OCI-LY1 (cell line): ENCODE measurements at regions not wholly inside any gene's neighbourhood (a gene's known extent, or its start where the extent isn't known, plus 50 kb on each side); places are given as distances from the start of the nearest gene placed in this dataset.

ENCODE experiments used
- EZH2 ChIP-seq: fragments of 200-600 bp; sonication (generic), shearing (Covaris generic); IDR thresholded peaks from 2 replicates; pipeline ENCODE4 v1.8.0; 2017; ENCODE audit warnings: borderline replicate concordance, mixed run types, mild to moderate bottlenecking, antibody characterized with exemption, low read length, moderate library complexity, mixed read lengths
- TF ChIP-seq, protein P1 (sequence below): fragments of 200-600 bp; sonication (generic), shearing (Covaris generic); IDR thresholded peaks from 2 replicates; pipeline ENCODE4 v1.5.1; 2017; ENCODE audit warnings: mild to moderate bottlenecking, antibody characterized with exemption, low read length, moderate library complexity, mixed read lengths

DNA sequence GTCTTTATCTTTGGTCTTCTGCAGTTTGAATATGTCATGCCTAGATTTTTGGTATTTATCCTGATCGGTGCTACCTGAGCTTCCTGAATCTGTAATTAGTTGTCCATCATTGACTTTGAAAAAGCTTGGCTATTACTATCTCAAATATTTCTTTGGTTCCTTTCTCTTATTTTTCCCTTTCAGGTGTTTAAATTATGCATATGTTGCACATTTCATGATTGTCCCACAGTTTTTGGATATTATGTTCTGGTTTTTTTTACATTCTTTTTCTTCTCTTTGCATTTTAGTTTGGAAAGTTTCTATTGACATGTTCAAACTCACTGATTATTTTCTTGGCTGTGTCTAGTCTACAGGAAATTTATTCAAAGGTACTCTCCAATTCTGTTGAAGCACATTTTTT, 840.3 kb upstream of the LRRC4C start:
- TF ChIP-seq, protein P1, sequence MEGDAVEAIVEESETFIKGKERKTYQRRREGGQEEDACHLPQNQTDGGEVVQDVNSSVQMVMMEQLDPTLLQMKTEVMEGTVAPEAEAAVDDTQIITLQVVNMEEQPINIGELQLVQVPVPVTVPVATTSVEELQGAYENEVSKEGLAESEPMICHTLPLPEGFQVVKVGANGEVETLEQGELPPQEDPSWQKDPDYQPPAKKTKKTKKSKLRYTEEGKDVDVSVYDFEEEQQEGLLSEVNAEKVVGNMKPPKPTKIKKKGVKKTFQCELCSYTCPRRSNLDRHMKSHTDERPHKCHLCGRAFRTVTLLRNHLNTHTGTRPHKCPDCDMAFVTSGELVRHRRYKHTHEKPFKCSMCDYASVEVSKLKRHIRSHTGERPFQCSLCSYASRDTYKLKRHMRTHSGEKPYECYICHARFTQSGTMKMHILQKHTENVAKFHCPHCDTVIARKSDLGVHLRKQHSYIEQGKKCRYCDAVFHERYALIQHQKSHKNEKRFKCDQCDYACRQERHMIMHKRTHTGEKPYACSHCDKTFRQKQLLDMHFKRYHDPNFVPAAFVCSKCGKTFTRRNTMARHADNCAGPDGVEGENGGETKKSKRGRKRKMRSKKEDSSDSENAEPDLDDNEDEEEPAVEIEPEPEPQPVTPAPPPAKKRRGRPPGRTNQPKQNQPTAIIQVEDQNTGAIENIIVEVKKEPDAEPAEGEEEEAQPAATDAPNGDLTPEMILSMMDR = no peak
- TF ChIP-seq EZH2 = no peak
